ENCODE measurements at regions not wholly inside any gene's neighbourhood (a gene's known extent, or its start where the extent isn't known, plus 50 kb on each side); places are given as distances from the start of the nearest gene placed in this dataset.

- TF ChIP-seq POLR2A (IDR thresholded peaks at IDR 0.05) (no peak), CTCF (IDR thresholded peaks at IDR 0.05) (no peak), EP300 (IDR thresholded peaks at IDR 0.05) (no peak)
Observed at GRCh38 chr1:181345146-181345545, 138.2 kb upstream of the CACNA1E start.

Measured in gastroesophageal sphincter (tissue), 3 donors.